Retinal pigment epithelial cell (primary cell): ENCODE measurements at regions not wholly inside any gene's neighbourhood (a gene's known extent, or its start where the extent isn't known, plus 50 kb on each side); places are given as distances from the start of the nearest gene placed in this dataset.

ENCODE experiments used
- DNase-seq: peaks from one replicate; pipeline ENCODE4 v3.0.0-alpha.2; 2010; ENCODE audit warnings: low read depth
- H3K4me3 ChIP-seq: 2 replicates; pipeline ENCODE4 v1.5.1; 2011; ENCODE audit warnings: mild to moderate bottlenecking, low read length, control low read depth, moderate library complexity
- TF ChIP-seq, protein P1 (sequence below): conservative IDR thresholded peaks from 2 replicates; pipeline ENCODE4 v1.5.1; 2011; ENCODE audit warnings: low read depth, low read length, control low read depth, inconsistent platforms

DNA sequence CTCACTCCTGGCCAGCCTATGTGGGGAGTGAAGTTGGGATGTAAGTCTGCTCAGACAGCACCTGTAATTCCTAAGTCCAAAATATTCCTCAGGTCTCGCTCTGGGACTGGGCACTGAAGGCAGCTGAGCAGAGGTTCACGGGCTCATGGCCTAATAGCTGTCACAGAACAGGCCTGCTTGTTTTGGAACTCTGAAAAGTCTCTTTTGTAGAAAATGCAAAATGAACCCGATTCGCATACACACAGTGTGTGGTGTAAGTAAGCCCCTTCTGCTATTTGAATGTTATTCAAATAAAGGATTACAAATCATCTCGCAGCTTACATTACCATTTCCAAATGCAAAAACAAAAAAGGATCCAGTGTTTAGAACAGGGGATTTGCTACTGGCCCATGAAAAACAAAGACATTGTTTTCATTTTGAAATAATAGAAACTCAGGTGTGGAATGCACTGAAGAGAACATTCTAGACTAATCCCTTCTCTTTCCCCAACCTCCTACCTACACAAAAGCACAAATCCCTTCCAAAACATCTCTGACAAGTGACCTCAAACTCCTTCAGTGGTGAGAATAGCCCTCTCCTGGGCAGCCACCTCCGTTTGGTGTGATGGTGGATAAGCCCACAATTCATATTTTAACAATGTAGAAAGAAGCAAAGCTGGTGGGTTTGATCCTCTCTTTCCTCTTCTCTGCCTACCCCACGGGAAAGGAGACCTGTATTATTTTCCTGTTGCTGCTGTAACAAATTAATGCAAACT lies 118.3 kb upstream of the NCK2 start:
- no peak for DNase-seq
- no peak overlapping the region for H3K4me3 ChIP-seq
- TF ChIP-seq, protein P1, sequence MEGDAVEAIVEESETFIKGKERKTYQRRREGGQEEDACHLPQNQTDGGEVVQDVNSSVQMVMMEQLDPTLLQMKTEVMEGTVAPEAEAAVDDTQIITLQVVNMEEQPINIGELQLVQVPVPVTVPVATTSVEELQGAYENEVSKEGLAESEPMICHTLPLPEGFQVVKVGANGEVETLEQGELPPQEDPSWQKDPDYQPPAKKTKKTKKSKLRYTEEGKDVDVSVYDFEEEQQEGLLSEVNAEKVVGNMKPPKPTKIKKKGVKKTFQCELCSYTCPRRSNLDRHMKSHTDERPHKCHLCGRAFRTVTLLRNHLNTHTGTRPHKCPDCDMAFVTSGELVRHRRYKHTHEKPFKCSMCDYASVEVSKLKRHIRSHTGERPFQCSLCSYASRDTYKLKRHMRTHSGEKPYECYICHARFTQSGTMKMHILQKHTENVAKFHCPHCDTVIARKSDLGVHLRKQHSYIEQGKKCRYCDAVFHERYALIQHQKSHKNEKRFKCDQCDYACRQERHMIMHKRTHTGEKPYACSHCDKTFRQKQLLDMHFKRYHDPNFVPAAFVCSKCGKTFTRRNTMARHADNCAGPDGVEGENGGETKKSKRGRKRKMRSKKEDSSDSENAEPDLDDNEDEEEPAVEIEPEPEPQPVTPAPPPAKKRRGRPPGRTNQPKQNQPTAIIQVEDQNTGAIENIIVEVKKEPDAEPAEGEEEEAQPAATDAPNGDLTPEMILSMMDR: no peak

DNA sequence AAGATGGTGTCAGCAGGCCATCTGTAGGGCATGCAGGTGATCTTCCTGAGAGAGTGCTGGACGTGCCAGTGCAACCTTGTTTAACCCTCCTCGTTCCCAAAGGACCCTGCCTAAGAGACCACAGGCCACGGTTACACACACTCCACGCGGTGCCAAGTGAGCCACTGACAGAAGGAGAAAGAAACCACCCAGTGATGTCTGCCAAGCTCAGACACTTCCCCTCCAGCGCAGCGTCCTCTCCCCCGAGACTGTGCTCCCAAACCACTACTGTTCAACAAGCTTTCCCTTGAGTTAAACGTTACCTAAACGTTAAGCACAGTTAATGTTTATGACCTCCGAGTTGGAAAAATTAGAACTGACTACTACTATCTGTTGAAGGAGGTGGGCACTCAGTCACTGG lies 119.1 kb upstream of the NCK2 start:
- H3K4me3 ChIP-seq: no peak overlapping the region
- no peak for DNase-seq
- TF ChIP-seq, protein P1: no peak

DNA sequence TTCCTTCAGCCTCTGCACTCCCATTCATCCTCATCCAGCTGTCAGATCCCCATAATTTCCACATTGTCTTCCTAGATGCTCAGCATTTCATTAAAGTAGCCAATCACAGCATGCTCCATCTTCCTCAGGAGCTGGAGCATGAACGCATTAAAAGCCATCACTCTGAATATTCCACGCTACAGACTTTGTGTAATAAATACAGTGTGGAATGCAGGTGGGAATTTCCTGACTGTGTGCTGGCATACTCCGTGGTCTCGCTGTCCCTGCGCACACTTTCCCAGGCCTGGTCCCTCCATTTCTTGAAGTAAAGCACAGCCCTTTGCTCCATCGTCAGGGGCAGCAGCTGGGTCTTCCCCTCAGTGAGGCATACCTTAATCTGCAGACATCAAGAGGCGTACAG lies 123.7 kb upstream of the NCK2 start:
- TF ChIP-seq, protein P1: no peak
- no peak overlapping the region for H3K4me3 ChIP-seq
- DNase-seq: no peak

DNA sequence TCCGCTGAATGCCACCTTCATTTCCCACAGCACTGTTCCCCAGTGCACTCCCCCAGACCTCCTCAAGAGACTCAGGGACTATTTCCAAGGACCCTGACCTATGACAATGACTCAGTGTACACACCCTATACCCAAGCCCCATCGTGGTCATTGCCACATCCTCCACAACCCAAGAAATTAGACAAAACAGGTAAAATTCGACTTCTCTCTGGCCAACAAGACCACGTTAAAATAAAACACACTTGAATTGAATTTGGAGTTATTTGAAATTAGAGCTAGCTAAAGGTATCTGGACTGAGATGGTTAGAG lies 126.4 kb upstream of the NCK2 start:
- H3K4me3 ChIP-seq: no peak overlapping the region
- DNase-seq: no peak
- TF ChIP-seq, protein P1: no peak

DNA sequence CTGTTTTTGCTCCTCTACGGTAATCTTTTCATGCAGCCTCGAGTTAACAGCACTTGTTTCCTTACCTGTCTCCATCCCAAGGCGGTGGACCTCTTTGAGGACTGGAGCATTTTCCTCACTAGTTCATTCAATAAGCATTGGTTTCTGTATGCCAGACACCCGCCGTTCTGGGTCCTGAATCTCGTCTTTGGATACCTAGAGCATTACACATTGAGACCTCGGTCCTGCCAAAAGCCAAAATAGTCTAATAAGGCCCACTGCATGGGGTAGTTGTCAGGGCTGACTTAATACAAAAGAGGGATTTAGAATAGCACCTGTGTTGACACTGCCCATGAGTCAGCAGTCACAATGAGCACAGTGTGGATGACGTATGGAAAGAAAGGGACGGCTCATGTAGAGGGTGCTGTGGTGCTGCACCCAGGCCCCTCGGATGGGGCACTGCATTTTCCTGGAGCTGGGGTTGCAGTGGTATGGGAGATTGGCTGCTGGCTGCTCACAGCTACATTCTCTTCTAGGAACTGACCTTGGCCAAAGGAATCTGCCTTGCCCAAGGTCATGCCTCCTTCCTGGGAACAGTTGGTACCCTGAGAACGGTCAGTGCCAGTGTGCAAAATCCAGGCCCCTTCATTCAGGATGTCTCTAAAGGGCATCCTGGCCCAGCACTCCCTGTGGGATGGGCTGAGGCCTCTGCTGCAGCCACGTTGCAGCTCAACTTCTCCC lies 126.9 kb upstream of the NCK2 start:
- DNase-seq: no peak
- TF ChIP-seq, protein P1: no peak
- H3K4me3 ChIP-seq: no peak overlapping the region

DNA sequence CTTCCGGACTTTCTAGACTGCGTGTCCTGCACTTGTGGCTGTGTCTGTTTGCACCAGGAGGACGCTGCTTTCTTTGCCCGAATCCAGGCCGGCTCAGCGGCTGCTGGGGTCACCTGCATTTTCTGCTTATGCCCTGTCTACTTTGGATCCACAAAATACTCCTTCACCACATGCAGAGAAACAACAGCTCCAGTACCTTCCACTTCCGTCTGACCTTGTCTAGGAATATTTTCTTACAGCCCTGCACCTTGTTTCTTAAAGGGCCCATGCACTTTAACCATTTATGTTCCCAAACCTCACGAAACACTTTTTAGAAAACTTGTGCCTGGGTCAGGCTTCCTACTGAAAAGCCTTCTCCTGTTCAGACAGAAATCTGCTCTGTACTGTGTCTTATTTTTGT lies 129.4 kb upstream of the NCK2 start:
- no peak overlapping the region for H3K4me3 ChIP-seq
- no peak for DNase-seq
- TF ChIP-seq, protein P1: no peak
